HTR-8/SVneo (cell line): ENCODE measurements at regions not wholly inside any gene's neighbourhood (a gene's known extent, or its start where the extent isn't known, plus 50 kb on each side); places are given as distances from the start of the nearest gene placed in this dataset.
"Not testable (repeated sequence)": the region's sequence is repeated elsewhere in the genome, so short reads cannot be mapped to it uniquely, and the experiment has no call there.

ENCODE experiments used
- DNase-seq: peaks from one replicate; pipeline ENCODE4 v3.0.0; 2011; ENCODE audit warnings: low spot score, mixed read lengths; ENCODE audit not compliant: insufficient read length
- FAIRE-seq: peaks from 2 replicates; lab custom pipeline; 2011; peaks lifted over from hg19 to GRCh38; lab: Jason Lieb, UNC

DNA sequence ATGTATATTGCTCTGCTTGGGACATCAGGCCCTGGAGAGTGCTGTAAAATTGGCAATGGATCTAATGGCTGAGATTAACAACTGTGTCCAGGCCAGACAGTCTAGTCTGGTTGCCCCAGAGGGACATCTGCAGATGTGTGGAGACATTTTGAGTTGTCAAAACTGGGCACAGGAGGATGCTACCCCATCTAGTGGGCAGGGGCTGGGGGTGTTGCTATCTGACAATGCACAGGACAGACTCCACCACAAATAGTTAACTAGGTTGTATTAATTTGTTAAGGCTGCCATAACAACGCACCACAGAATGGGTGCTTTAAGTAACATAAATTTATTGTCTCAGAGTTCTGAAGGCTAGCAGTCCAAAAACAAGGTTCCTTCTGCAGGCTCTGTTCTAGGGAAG, 302.5 kb upstream of the AMIGO2 start:
- FAIRE-seq (no peak), DNase-seq (no peak)

DNA sequence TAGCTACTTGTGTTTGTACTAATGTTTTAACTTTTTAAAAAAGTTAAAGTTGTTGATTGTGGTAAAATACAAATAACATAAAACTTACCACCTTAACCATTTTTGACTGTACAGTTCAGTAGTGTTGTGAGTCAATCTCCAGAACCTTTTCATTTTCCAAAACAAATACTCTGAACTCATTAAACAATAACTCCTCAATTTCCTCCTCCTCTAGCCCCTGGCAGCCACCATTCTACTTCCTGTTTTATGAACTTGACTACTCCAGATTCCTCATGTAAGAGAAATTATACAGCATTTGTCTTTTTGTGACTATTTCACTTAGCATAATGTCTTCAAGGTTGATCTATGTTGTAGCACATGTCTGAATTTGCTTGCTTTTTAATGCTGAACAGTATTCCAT, 299.1 kb upstream of the AMIGO2 start:
- FAIRE-seq, result no peak

DNA sequence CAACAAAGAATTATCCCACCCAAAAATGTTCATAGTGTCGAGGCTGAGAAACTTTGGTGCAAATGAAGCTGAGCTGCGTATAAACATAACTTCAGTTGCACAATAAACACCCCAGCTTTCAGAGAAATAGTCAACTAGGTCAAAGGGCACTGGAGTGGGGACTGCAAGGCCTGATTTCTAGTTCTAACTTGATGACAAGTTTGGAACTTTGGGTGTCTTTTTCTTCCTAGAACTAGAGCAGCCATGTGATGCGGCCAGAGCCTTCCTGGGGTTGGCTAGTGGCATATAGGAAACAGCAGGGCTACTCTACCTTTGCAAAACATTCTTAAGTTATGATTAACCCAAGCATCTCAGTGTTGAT, 298.4 kb upstream of the AMIGO2 start:
- FAIRE-seq, result no peak
- DNase-seq, result no peak

More for the DNA sequence above, 299.1 kb upstream of the AMIGO2 start:
- no peak for DNase-seq

DNA sequence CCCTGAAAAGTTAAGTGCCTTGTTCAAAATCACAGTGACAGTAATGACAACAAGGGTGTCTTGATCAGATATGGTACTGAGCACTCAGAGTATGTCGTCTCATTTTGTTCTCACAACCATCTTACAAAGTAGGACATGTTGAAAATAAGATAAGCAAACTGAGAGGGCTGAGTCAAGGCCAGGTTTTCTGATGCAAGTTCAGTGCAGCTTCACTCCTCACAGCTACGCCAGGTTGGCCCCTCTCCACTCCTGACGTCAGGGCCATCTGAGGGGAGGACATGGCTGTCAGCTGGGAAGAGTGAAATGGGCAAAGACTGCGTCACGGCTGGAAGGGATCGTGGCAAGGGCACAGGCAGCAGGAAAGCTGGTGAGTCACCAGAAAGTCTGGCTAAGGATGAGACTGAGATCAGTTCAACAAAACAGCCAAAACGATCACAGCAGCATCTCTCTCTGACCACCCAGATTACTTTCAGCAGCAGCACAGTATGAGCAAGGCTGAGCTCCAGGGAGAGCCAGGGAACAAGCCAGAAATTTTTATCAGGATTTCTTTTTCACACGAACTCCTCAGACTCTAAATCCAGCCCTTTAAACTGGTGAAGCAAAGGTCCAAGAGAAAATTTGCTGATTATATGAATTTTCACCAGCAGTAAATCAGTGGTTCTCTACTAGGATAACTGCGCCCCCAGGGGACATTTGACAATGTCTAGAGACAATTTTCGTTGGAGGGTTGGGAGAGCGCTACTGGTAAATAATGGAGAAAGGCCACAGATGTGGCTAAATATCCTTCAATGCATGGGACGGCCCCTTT, 297.9 kb upstream of the AMIGO2 start:
- peak; percentile 96 for FAIRE-seq
- DNase-seq, result peak; percentile 84

DNA sequence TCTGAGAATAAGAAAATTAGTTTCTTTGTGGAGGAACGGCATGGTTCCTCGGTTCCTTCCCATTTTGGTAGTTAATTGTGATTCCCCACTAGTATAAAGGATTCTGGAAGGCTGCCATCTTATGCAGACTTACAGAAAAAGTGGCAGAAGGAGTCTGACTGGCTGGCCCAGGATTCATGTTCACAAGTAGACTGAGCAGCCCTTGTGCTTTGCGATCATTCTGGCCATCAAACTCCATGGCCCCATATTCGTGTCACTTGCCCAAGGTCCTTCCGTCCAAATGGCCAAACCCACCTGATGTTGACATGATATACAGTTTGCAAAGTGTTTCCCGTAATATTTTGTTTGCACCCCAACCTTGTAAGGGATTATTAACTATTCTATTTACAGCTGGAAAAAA, 297.2 kb upstream of the AMIGO2 start:
- DNase-seq (no peak), FAIRE-seq (no peak)

DNA sequence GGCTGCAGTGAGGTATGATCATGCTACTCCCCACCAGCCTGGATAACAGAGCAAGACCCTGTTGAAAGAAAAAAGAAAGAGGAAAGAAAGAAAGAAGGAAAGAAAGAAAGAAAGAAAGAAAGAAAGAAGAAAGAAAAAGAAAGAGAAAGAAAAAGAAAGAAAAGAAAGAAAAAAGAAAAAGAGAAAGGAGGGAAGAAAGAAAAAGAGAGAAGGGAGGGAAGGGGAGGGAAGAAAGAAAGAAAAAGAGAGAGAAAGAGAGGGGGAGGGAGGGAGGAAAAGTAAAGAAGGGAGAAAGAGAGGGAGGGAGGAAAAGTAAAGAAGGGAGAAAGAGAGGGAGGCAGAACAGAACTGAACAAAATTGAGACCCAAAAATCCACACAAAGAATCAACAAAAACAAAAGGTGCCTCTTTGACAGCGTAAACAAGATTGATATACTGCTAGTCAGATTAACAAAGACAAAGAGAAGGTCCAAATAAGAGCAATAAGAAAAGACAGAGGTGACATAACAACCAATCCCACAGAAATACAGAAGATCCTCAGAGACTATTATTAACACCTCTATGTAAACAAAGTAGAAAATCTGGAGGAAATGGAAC, 293.9 kb upstream of the AMIGO2 start:
- no peak for DNase-seq
- no peak for FAIRE-seq

DNA sequence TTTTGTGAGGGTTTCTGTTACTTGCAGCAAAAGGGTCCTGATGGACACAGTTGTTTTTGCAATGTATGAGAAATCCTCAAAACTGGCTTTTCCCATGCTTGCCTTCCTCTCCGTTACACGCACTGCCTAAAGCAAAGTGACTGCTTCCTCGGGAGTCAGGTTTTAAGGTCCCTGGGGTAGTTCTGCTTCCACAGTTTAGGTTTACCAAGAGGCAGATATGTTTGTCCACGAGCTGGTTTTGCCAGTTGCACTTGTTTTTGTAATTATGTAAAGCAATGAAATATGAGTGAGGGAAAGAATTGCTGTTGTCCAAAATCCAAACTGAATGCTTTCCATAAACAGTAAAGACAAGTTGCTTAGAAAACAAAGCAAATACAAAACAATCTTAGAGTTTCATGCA, 290.7 kb upstream of the AMIGO2 start:
- FAIRE-seq (no peak), DNase-seq (no peak)

DNA sequence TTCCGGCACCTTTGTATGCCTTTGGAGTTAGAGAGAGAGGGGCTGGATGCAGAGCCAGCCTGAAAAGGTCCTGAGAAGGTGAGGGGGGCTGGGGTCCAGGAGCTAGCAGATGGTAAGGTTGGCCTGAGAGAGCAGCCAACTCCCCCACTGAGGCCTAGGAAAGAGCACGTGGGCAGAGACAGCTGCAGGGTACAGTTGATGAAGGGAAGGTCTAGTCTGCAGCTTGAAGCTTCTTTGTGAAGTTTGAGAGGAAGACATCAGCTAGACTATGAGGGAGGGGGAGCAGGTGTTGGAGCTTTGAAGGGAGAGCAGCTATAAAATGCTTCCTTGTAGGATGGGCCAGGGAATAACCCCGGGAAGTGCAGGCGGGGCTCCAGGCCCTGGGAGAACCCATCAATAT, 289.3 kb upstream of the AMIGO2 start:
- FAIRE-seq, result no peak
- DNase-seq, result no peak

DNA sequence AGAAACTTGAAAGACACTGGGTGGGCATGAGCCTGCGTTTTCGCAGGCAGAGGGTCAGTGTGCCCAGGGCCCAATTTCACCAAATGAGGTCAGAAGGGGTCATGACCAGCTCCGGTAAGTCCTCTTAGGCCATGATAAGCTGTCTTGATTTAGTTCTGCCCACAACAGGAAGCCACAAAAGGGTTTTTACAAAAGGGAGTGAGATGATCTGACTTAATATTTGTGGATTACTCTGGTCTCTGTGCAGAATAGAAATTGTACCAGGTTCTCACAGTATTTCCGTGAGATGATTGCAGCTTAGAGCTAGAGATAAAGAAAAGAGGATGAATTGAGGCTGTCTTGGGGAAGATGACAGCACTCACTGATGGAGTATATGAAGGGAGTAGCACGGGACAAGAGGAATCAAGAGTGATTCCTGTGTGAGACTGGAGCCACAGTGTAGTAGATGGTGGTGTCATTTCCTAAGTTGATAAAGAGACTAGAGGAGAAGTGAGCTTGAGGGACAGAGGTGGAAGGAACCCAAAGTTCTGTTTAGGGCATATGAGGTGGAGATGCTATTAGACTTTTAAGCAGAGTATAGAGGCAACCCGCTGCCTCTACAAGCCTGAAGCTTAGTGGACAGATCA, 288.3 kb upstream of the AMIGO2 start:
- FAIRE-seq (no peak), DNase-seq (no peak)

DNA sequence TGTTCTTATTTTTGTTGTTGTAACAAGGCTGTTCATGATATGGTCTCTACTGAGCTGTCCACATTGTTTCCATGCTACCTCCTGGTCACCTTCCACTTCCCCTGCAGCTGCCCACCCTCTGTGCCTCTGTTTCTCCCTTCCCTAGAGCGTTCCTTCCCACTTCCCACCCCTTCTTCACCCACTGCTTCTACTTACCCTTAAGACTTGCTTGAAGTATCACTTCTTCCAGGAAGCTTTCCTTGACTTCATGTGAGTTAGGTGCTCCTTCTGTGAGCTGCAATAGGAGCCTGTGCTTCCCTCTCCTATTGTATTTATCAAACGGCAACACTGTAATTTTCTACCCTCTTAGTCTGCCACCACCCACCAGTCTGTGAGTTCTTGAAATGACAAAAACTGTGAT, 286.8 kb upstream of the AMIGO2 start:
- FAIRE-seq (no peak), DNase-seq (no peak)

DNA sequence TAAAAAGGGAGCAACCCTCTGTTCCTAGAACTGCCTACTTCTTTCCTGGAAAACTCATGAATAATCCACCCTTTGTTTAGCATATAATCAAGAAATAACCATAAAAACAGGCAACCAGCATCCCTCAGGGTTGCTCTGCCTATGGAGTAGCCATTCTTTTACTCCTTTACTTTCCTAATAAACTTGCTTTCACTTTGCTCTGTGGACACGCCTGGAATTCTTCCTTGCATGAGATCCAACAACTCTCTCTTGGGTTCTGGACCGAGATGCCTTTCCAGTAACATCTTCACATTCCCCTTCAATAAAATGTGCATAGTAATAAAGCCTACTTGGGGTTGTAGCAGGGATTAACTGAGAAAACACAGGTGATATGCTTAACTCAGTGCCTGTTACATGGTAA, 286.4 kb upstream of the AMIGO2 start:
- no peak for FAIRE-seq
- DNase-seq, result no peak

DNA sequence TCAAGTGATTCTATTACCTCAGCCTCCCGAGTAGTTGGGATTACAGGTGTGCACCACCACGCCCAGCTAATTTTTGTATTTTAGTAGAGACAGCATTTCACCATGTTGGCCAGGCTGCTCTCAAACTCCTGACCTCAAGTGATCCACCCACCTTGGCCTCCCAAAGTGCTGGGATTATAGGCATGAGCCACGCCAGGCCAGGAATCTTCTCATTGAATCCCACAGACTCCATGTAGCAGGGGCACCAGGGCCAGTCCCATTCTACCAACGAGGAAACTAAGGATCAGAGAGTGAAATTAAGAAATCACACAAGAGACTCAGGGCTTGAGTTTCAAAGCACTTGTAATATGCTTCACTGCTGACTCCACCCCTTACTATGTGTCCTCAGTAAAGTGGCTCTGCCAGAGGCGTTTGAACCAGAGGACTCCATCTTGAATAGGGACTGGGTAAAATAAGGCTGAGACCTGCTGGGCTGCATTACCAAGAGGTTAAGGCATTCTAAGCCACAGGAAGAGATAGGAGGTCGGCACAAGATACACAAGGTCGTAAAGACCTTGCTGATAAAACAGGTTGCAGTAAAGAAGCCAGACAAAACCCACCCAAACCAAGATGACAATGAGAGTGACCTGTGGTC, 285.8 kb upstream of the AMIGO2 start:
- not testable (repeated sequence) for FAIRE-seq, DNase-seq

DNA sequence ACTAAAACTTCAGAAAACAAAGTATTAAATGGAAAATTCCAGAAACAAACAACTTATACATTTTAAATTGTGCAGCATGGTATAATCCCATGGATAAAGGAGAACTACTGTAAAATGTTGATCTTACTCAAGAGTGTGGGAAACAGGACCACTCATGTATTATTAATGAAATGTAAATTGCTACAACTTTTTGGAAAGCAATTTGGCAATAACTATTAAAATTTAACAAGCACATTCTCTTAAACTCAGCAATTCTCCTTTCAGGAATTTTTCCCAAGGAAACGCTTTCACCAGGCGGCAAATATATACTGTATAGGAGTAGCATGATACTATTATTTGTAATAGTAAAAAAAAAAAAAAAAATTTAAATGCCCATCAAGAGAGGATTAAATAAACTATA, 284.5 kb upstream of the AMIGO2 start:
- no peak for FAIRE-seq
- DNase-seq, result no peak

DNA sequence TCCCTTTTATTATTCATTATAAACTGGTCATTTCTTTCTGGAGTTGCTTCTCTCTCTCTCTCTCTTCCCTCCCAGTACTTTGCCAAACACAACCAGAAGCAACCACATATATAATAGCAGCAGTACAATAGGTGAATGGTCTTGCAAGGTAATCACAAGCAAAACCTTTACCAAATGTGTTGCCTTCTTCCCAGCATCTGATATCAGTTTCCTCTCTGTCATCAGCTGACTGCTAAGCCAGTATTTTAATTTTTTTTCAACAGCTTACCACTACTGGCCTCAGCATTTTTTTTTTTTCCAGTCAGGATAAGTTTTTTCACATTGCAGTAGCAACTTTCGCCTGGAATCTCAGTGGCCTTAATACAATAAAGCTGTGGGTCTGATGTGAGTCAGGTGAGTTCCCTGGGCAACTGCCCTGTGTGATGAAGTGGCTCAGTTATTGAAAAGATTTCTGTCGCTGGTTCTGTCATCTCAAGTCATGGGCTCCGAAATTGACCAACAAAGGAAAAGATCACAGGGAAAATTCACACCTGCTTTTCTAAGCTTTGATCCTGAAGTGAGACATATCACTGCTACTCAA, 282.5 kb upstream of the AMIGO2 start:
- DNase-seq (no peak), FAIRE-seq (no peak)

DNA sequence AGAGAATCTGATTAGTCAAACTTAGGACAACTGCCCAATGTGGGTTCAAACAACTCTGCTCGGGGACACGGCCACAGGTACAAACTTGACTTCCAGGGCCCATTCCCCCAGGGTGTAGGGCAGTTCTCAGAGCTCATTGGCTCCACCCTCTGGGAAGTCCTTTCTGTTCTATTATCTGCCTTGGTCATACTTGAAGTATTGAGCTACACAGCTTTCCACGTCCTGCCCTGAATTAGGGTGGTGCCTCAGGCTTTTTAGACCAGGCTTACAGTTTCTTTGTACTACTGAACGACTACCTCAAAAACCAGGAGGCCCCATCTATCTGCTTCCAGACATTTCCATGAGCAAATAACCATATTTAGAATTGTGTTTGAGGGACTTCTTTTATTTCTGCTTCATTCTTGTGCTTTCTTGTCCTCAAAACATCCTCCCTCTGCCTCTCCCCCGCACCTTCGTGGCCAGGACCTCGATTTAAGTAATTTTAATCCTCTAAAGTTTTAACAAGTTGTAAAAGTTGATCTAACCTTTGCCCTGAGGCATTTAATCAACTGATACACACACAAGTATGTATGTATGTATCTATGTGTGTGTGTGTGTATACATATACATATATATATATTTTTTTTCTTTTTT, 281.7 kb upstream of the AMIGO2 start:
- no peak for DNase-seq
- no peak for FAIRE-seq

DNA sequence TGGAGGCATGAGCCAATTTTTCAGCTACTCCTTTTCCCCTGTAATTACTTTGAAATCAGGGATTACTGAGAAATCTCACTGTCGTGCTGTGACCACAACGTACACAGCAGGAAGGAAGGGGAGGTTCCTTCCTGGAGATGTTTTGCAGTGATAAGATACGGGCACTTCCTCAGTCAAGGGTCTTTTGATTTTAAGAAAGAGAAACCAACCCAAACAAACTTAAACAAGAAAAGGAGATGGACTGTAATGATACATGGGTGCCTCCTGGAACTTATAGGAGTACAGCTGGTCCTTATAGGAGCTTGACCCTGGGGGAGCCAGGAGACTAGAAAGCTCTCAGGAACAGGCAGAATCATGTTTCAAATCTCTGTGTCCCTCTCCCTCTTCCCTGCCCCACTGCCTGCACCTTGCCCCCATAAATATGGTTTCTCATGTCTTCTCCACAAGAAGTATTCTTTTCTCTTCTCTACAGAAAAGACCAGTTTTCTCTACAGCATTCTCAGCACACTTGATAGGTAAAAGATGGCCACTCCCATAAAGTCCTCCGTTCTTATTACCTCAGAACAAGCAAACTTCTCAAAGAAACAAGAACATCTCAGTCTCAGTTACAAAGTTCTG, 281.1 kb upstream of the AMIGO2 start:
- FAIRE-seq, result no peak
- DNase-seq, result no peak

DNA sequence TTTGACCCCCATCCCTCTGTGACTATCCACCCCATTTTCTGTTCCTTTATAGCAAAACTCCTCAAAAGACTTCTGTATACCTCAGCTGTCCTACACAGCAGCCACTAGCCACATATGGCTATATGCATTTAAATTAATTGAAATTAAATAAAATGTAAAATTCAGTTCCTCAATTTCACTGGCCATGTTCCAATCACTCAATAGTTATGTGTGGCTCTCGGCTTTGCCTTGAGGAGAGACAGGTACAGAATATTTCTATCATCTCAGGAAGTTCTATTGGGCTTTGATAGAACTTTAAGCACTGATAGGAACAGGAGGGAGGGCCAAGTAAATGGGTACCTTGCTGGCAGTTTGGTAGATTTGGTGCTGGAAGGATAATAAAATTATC, 280.3 kb upstream of the AMIGO2 start:
- DNase-seq (no peak), FAIRE-seq (no peak)

DNA sequence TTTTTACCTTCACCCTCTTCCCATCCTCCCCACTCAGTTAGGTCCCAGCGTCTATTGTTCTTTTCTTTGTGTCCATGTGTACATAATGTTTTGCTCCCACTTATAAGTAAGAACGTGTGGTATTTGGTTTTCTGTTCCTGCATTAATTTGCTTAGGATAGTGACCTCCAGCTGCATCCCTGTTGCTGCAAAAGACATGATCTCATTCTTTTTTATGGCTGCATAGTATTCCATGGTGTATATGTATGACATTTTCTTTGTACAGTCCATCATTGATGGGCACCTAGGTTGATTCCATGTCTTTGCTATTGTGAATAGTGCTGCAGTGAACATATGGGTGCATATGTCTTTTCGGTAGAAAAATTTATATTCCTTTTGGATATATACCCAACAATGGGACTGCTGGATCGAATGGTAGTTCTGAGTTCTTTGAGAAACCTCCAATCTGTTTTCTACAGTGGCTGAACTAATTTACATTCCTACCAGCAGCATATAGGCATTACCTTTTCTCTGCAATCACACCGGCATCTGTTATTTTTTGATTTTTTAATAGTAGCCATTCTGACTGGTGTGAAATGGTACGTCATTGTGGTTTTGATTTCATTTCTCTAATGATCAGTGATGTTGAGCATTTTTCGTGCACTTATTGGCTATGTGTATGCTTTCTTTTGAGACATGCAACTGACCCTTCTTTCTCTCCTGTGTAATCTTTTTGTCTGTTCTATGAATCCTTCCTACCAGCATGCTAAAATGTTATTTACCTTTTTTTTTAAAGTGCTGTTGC, 279.7 kb upstream of the AMIGO2 start:
- FAIRE-seq (no peak), DNase-seq (no peak)

DNA sequence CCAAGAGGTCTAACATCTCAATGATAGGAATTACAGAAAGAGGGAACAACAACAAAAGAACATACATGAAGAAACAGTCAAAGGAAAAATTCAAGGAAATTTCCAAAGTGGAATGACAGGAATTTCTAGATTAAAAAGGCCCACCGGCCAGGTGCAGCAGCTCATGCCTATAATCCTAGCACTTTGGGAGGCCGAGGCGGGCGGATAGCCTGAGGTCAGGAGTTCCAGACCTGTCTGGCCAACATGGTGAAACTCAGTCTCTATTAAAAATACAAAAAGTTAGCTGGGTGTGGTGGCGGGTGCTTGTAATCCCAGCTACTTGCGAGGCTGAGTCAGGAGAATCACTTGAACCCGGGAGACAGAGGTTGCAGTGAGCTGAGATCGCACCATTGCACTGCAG, 277.2 kb upstream of the AMIGO2 start:
- FAIRE-seq, DNase-seq: not testable (repeated sequence)
